ENCODE measurements at regions not wholly inside any gene's neighbourhood (a gene's known extent, or its start where the extent isn't known, plus 50 kb on each side); places are given as distances from the start of the nearest gene placed in this dataset.

DNA sequence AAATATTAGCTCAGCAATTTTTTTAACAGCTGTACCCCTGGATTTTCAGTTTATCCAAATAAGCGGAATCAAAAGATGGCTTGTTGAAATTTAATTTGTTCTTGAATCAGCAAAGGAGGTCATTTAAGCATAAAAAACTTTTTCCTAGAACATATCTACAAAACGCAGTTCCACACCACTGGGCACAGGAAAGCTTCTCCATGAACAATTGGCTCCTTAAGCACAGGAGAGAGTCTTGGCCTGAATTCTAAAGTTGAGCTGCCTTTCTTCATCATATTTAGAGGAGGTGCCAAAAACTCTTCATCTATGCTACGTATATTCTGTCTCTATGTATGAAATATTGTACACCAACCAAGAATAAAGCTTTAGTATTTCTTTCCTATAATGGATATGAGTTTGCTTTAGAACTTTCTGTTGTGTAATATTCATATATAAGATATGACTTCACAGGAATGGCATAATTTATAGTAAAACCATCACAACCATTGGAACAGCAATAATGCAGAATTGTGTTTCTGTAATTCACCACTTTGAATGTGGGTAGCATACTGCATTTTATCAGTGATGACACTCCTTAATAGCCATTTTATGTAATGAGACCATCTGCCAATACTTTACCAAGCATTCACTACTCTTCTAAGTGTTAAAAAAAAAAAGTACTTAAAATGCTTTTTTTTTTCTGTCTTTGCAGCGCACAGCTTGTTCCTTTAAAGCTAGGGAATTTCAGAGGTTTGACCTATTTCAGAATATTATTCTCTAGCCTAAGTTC, 263.7 kb downstream of the SLITRK6 start:
- no peak for FAIRE-seq

DNA sequence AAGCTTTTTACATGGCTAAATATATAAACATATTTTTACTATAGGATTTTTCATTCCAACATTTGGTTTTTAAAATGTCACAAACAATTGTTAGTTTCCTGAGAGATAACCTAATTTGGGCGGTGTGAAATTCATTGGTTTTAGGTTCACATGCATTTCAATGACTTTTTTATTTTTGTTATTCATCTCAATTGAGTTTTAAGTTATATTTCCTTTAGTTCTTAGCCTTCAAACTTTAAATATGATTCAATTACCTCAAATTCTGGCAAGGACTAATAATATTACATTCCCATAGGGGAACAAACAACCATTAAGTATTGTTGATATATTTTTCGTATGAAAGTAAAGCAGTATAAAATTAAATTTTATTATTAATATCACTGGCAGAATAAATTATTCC, 265.3 kb downstream of the SLITRK6 start:
- no peak for FAIRE-seq

DNA sequence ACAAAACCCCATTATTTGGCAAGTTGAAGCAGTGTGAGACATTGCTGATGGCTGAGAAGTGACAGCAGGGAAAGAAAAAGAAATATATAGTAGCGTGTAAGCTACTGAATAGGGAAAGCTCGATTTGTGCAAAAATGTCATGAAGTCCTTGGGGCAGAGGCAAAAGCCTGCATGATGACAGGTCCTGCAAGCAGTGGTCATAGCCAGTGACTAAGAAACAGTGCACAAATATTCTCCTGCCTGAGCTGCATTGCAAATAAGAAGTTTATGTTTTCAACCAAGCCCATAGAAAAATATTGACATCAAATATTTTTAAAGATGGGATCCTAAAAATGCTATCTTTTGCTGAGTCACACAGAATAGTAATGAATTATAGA, 270.0 kb downstream of the SLITRK6 start:
- FAIRE-seq, result no peak

DNA sequence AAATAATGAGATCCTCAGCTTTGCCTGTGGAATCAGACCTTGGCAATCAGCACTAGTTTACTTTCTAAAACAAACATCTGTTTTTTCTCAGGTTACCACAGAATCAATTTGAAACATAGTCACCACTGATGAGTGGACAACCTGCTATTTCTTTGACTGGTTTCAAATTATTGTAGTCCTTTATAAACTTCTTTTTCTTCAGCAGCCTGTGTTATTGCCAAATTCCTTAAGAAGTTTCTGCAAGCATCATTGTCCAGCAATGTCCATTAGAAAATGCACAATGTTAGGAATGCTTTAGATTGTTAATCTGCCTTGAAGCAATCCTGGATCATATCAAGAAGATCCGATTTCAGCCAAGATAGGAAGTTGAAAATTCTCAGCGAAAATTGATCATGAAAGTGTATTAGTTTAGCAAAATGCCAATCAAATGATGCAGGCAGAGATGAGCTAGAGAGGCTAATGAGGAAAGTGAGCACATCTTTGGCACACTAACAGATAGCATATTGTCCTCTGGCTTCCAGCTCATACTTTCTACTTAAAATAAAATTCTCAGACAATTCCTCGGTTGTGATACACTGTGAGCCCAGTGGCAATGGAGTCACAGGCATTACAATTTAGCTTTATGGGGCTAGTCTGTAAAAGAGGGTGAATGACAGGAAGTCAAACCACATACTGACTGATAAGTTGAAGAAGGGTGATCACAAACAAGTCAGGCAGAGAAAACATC, 270.6 kb downstream of the SLITRK6 start:
- FAIRE-seq, result no peak

DNA sequence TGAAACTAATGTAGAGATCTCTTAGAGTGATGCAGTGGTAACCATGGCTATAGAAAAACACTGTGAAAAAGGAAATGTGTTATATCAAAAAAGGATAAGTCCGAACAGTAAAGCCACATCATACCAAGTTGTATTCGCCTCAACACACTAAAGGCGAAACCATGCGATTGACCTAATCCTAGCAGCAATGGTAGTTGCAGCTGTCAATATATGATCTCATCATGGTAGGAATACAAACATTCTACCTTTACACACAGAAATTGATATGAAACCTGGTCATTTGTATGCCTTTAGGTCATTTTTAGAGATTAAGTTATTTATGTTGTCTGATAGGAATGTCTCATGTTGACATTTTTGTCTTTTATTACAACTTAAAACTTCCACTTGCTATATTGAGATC, 271.9 kb downstream of the SLITRK6 start:
- FAIRE-seq, result no peak

DNA sequence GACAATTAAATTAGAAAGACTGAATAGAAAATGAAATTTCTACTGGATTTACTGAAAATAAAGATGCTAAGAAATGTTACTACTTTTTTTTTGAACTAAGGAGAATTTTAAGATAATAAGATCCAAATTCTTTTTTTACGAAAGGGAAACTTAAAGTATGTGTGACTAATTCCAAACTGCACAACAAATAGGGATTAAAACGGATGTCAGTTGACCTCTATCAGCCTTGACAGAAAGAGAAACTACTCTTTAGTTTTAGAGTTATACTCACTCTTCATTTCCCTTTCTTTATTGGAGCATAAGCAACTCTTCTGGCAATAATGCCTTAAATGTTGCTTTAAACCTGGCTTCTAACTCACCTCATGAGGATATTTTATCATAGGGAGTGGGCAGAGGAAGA, 273.8 kb downstream of the SLITRK6 start:
- no peak for FAIRE-seq

DNA sequence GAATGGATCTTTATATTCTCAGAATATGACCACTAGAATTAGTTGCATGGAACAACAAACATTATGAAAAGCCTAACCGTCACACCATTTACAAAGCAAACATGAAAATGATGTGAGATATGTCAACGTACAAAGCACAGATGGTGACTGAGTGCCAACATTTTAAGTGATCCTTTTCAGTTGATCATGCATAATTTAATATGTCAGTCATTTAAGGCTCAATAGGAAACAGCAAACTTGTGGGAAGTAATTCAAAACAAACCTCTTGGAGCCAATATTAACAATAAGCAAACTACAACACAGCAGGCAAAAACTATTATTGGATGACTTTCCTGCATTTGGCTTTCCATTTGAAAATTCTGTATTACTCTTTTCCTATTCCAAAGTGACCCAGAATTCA, 277.6 kb downstream of the SLITRK6 start:
- FAIRE-seq, result no peak

DNA sequence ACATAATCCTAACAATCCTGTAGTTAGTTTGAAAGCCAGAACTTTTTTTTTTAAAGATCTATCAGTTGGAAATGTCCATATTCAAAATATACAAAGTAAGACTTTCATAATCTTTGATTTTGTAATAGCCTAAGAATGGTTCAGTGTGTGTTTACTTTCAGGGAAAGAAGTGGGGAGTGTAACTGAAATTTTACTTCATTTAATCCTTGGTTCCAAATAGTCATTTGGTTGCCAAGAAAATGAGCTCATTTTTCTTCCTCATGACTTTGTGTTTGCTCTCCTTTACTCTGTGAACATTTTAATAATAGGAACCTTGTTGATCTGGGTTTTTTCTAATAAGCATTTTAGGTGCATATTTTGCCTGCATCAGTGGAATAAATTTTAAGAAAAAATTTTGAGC, 278.8 kb downstream of the SLITRK6 start:
- FAIRE-seq, result no peak

DNA sequence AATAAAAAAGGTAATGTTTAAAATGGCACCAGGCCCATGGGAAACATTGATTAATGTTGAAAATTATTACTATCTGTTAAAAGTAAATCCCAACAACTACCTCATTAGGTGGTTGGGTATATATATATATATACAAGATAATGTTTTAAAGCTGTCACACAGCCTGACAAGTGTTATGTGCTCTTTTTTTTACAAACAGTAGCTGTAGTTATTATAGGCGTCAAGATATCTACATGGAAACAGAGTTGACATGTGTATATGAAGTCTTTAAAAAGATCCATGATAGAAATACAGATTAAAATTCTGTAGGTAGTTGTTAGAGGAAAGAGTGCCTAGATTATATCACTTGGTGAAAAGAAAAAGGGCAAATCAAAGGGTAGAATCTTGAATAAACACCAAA, 279.9 kb downstream of the SLITRK6 start:
- no peak for FAIRE-seq

DNA sequence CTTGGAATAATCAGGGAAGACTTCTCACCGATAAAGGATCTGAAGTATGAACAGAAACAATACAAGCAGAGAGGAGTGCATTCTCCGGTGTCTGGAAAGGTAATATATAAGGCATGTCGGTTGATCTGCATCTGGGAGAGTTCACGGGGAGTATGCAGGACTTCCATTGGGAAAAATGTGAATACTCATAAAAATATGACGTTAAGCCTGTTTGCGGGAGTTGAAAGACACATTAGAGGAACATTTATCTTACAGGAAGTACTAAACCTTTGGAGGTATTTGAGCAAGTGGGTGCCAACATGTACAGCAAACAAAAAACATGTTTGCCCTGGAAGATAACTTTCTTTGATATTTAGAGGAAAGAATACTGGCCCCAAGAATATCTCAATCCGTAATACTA, 286.8 kb downstream of the SLITRK6 start:
- no peak for FAIRE-seq

DNA sequence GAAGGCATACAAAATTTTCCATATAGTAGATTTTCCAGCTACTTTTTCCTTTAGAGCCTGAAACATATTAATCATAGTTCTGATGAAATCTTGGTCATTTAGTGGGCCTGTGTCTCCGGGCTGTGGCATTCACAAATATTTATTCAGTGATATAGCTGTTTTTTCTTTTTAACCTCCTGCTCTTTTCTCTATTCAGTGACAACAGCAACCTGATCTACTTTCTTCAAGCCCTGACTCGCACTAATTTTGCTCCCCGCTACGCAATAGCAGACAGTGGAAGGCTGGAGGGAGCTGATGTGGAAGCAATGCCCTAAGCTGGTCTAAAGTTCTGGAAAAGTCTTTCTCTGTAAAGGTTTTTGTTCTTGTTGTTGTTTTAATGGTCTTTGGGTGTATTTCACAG, 289.7 kb downstream of the SLITRK6 start:
- FAIRE-seq, result no peak

DNA sequence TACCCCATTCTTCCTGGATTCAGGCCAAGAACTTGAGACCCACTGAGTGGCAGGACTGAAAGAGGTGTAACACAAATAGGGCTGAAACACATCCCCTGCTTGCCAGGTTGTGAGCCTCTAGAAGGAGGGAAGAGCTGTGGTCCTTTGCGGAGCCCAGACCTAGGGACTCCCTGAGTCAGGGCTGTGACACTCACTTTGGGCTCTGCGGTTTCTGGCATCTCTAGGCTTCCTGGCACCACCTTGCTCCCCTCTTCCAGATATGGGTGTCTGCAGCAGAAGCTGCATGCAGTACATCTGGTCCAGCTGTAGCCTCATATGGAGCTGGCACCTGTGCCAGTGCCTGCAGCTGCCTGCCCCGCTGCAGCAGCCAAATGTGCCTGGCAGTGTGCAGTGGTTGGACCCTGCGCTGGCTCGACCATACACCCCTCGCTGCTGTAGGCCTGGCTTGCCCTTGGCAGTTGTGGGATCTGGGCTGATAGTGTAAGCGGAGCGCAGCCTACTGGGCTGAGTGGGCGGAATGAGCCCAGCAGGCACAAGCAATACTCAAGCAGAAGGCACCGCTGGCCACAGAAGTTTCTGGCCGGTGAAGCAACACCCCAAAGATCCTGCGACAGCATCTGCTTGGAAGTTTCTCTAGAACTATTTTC, 290.4 kb downstream of the SLITRK6 start:
- no peak for FAIRE-seq

DNA sequence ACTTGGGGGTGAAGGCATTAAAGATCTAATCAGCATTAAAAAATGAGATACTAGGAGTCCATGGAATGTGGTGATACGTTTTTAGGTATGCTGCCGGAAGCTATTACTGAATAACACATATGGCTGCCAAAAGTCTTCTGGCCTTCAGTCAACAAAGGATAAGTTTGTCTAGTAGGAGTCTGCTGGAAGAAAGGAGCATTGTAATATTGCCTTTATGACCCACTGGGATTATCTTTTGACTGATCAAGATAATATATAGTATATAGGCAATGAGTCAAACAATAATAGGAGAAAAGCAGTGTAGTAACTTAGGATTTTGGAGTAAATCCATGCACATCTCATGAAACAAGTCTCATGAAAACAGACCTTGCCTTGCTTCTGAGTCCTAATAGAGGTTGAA, 295.4 kb downstream of the SLITRK6 start:
- FAIRE-seq, result no peak

DNA sequence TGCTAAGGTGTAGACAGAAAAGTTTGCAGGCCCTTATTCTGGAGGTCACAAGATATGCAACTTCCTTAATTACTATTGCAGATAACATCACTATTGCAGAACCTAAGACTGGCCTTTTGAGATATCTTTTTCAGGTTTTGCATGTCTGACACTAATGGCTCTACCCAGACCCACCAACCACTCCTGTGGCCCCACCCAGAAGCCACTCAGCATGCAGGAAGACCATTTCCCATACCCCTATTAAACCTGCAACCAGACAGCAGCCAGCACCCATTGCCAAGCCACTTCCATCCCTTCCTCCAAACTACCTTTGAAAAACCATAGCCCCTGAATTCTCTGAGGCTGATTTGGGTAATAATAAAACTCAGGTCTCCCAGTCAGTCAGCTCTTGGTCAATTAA, 297.6 kb downstream of the SLITRK6 start:
- FAIRE-seq, result no peak

DNA sequence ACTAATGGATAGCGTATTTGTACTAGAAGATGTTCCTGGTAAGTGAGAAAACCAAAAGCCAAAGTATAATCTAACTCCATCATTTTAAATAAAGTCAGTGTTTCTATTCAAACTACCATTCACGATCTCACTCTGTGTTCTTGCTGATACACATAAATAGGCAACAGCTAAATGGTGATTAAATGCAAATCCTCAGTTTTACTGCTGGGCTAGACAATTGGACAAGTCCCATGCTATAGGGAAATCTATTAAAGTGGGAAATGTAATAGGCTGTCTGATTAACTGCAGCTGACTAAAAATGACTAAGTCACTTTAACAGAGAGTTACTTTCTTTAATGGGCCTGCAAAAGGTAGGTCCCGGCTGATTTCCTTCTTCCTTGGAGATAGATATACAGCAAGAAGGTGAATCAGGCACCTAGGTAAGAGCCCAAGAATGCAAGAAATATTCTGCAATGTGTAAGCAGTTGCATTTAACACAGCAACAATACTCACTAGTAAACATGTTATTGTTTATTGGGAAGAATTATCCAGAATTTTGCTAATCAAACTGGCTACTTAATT, 298.4 kb downstream of the SLITRK6 start:
- FAIRE-seq, result no peak

DNA sequence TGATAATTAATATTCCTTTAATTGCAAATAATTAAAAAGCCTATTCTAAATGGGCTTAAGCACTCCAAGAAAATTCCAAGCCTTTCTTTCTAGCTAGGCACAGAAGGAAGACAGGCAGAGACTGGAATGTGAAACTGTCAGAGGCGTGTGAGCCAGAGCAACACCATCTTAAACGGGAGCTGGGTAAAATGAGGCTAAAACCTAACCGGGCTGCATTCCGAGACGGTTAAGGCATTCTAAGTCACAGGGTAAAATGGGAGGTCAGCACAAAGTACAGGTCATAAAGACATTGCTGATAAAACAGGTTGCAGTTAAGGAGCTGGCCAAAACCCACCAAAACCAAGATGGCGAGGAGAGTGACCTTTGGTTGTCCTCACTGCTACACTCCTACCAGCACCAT, 300.4 kb downstream of the SLITRK6 start:
- FAIRE-seq, result no peak

DNA sequence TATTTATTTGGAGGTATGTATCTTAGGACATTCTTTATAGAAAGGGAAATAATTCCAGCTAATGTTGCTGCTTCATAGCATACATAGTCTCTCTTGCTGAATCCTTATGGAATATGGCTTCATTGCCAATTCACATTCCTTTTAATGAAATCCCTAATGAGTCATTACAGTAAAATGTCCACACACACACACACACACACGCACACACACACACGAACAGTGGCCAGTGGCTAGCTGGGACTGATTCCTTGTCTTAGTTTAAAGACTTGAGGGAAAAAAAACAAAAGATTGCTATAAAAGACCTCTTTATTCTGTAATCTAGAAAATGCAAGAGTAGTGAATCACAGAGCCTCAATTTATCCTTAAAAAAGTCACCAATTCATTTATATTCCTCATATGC, 301.6 kb downstream of the SLITRK6 start:
- FAIRE-seq, result no peak

DNA sequence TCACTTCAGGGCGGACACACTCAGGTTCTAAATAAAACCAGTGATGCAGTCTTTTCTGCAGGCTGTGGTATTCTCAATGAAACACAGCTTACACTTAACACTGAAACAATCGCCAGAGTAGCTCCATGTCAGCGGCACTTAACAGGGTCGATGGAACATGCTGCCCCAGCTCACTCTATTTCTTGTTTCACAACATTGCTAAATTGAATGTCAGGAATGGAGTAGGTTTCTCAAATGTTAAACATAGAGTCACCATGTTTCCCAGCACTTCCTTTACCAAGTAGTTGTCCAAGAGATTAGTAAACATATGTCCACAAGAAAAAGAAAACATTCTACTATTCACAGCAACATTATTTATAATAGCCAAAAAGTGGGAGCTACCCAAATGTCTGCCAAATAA, 306.9 kb downstream of the SLITRK6 start:
- FAIRE-seq, result no peak

DNA sequence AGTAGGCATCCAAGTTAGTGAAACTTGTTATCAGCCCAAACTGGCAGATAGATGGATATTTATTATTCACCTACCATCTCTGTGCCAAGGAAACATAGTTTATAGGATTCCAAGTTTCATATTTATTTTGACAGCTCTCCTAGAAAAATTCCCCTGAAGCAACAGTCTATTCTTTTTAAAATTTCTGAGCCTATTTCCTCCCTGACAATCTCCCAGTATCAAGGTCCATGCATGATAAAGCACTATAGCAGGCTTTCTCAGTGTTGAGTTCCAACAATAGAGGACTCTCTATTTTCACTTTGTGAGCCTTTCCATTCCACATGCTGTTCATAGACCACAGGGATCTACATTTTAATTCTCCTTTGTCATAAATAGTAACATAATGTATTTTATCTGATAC, 312.6 kb downstream of the SLITRK6 start:
- FAIRE-seq, result no peak

DNA sequence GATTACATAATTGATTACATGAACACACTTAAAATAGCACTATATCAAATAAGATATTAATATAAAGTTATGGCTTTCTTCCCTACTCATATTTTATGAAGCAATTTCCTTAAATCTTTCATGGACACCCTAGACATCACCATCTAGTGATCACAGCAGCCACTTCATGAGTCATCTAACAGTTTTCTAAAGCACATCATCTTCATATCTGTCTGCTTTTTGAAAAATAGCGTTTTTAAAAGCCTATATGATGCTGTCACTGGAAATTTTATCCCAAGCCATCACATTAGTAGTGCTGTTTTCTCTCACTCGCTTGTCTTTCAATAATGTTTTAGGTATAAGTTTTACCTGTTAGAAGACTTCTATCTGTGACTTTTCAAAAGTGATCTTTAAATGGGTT, 326.1 kb downstream of the SLITRK6 start:
- no peak for FAIRE-seq

DNA sequence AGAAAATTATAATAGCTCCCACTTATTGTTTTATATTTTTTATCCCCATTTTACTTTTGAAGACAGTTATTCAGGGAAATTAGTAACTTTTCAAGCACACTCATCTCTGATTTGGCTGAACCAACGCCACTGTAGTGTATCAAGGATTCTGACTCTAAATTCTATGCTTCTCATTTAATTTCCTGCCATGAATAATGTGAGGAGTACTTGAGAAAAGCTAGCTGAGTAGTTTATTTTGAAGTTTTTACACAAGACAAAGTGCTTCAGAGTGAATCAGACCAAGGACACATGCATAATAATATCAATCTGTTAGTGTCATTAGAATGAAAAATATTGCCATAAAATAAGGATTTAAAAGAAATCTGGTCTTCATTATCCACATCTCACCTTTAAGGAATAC, 329.9 kb downstream of the SLITRK6 start:
- no peak for FAIRE-seq

DNA sequence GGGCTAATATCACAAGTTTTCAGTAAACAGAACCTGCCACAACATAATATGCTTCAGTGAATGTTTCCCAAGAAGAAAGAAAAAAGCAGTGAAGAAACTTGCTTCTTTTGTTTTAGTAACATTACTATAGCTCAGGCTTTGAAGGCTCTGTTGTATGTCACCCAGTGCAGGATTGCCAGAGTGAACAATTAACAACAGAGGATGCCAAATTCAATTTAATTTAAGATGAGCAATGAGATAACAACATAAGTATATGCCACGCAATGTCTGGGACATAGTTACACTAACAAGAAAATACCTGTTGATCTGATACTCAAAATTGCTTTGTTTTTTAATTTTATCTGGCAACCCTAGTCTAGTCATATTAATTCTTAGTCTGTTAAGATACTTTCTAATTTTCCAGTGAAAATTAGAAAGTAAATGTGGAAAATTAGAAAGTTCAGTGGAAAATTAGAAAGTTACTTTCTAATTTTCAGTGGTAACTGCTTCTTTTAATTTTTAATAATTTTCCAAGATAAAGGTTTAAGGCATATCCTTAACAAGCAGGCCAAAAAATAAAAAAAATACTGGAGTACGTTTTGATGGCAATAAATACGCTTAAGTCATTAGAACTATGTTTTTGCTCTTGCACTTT, 336.3 kb downstream of the SLITRK6 start:
- no peak for FAIRE-seq

DNA sequence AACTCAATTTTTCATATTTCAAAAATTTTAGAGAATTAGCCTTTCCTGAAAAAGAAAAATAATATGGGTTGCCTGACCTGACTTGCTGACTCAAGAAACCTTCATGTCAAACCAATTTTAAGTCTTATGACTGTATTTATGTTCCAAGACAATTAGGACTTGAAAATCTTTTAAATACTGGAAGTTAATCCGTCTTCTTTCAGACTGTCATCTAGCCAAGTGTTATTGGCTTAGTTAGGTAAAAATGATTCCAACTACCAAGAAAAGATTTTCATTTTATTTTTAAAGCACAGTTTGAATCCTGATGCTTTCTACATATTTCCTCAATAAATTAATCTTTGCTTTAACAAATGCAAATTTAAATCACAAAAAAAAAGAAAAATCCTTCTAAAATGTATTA, 337.6 kb downstream of the SLITRK6 start:
- FAIRE-seq, result no peak

DNA sequence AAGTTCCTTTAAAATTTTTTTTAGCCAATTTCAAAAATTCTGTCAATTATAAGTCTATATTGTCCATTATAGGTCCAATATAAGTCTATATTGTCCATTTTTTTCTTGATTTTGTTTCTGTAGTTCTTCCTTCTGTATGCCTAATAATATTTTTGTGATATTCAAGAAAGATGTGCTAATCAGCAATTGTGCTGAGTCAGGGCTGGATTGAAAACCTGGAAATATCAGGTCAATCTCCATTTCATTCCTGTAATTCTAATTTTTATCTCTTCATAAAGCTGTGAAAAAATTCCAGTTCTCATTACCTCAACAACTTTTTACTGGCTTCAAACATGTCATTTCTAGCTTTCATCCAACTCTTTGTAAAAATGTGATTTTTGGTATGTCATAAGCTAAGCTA, 353.7 kb downstream of the SLITRK6 start:
- FAIRE-seq, result no peak
